Ishikawa (cell line): ENCODE measurements at regions not wholly inside any gene's neighbourhood (a gene's known extent, or its start where the extent isn't known, plus 50 kb on each side); places are given as distances from the start of the nearest gene placed in this dataset.

ENCODE experiments used
- CEBPB ChIP-seq: IDR thresholded peaks from 2 replicates; pipeline ENCODE4 v1.6.1; 2012
- CREB1 ChIP-seq: IDR thresholded peaks from 2 replicates; pipeline ENCODE4 v1.6.1; 2012; ENCODE audit warnings: low read depth
- EGR1 ChIP-seq: IDR thresholded peaks from 2 replicates; pipeline ENCODE4 v1.6.1; 2012
- EP300 ChIP-seq: IDR thresholded peaks from 2 replicates; pipeline ENCODE4 v1.6.1; 2012; ENCODE audit warnings: borderline replicate concordance
- TAF1 ChIP-seq: IDR thresholded peaks from 2 replicates; pipeline ENCODE4 v1.6.1; 2012; ENCODE audit warnings: low read depth, mild to moderate bottlenecking
- TCF12 ChIP-seq: IDR thresholded peaks from 2 replicates; pipeline ENCODE4 v1.6.1; 2012; ENCODE audit warnings: low read depth
- YY1 ChIP-seq: IDR thresholded peaks from 2 replicates; pipeline ENCODE4 v1.6.1; 2012; ENCODE audit warnings: low read depth
- TF ChIP-seq, protein P1 (sequence below): IDR thresholded peaks from 2 replicates; pipeline ENCODE4 v1.6.1; 2012; ENCODE audit warnings: low read depth, mild to moderate bottlenecking
- TF ChIP-seq, protein P2 (sequence below): IDR thresholded peaks from 2 replicates; pipeline ENCODE4 v1.6.1; 2012

DNA sequence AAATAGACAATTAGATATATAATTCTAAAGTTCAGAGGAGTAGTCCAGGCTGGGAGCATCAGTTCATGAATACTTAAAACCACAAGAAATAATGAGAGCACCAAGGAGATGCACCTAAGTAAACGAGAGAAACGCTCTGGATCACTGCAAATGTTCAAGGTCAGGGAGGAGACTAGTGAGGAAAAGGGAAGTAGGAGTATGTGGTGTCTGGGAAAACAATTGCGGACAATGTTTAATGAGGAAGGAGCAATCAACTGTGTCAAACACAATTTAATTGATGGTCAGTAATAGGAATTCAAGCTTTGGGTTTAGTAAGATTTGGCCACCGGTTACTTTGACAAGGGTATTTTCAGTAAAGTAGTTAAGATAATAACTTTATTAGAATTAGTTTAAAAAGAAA, 652.2 kb downstream of the DACH1 start:
- TF ChIP-seq, protein P1, sequence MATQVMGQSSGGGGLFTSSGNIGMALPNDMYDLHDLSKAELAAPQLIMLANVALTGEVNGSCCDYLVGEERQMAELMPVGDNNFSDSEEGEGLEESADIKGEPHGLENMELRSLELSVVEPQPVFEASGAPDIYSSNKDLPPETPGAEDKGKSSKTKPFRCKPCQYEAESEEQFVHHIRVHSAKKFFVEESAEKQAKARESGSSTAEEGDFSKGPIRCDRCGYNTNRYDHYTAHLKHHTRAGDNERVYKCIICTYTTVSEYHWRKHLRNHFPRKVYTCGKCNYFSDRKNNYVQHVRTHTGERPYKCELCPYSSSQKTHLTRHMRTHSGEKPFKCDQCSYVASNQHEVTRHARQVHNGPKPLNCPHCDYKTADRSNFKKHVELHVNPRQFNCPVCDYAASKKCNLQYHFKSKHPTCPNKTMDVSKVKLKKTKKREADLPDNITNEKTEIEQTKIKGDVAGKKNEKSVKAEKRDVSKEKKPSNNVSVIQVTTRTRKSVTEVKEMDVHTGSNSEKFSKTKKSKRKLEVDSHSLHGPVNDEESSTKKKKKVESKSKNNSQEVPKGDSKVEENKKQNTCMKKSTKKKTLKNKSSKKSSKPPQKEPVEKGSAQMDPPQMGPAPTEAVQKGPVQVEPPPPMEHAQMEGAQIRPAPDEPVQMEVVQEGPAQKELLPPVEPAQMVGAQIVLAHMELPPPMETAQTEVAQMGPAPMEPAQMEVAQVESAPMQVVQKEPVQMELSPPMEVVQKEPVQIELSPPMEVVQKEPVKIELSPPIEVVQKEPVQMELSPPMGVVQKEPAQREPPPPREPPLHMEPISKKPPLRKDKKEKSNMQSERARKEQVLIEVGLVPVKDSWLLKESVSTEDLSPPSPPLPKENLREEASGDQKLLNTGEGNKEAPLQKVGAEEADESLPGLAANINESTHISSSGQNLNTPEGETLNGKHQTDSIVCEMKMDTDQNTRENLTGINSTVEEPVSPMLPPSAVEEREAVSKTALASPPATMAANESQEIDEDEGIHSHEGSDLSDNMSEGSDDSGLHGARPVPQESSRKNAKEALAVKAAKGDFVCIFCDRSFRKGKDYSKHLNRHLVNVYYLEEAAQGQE, result no peak
- TF ChIP-seq CREB1, result no peak
- TF ChIP-seq TCF12, result no peak
- TF ChIP-seq, protein P2, sequence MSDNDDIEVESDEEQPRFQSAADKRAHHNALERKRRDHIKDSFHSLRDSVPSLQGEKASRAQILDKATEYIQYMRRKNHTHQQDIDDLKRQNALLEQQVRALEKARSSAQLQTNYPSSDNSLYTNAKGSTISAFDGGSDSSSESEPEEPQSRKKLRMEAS, result no peak
- no peak for TF ChIP-seq CEBPB
- no peak for TF ChIP-seq TAF1
- no peak for TF ChIP-seq EP300
- TF ChIP-seq EGR1, result no peak
- TF ChIP-seq YY1, result no peak
